Neural cell (in vitro differentiated cells): ENCODE measurements at regions not wholly inside any gene's neighbourhood (a gene's known extent, or its start where the extent isn't known, plus 50 kb on each side); places are given as distances from the start of the nearest gene placed in this dataset.

Experiments
- CTCF ChIP-seq: fragments of 450-650 bp; IDR thresholded peaks from 2 replicates; pipeline ENCODE4 v1.5.1; 2014; ENCODE audit warnings: antibody characterized with exemption, mild to moderate bottlenecking, moderate library complexity; ENCODE audit not compliant: poor library complexity, severe bottlenecking
- EP300 ChIP-seq: fragments of 450-650 bp; conservative IDR thresholded peaks from 2 replicates; pipeline ENCODE4 v1.6.1; 2014; ENCODE audit warnings: antibody characterized with exemption, mild to moderate bottlenecking, moderate library complexity; ENCODE audit not compliant: poor library complexity, severe bottlenecking
- EZH2 ChIP-seq: fragments of 200-600, 300-800 bp; shearing (Covaris generic), sonication (generic); IDR thresholded peaks from 2 replicates; pipeline ENCODE4 v1.6.1; 2014; ENCODE audit warnings: antibody characterized with exemption, low read length, borderline replicate concordance, mild to moderate bottlenecking; ENCODE audit not compliant: insufficient read depth, poor library complexity, severe bottlenecking
- POLR2AphosphoS5 ChIP-seq: IDR thresholded peaks from 2 replicates; pipeline ENCODE4 v1.6.1; 2012
- RAD21 ChIP-seq: fragments of 450-650 bp; conservative IDR thresholded peaks from 2 replicates; pipeline ENCODE4 v1.6.1; 2014; ENCODE audit warnings: antibody characterized with exemption, mild to moderate bottlenecking, moderate library complexity
- REST ChIP-seq: IDR thresholded peaks from 2 replicates; pipeline ENCODE4 v1.6.1; 2012; ENCODE audit warnings: borderline replicate concordance
- SMC3 ChIP-seq: fragments of 450-650 bp; conservative IDR thresholded peaks from 2 replicates; pipeline ENCODE4 v1.6.1; 2014; ENCODE audit warnings: antibody characterized with exemption, mild to moderate bottlenecking, moderate library complexity; ENCODE audit not compliant: poor library complexity
- TAF1 ChIP-seq: IDR thresholded peaks from 2 replicates; pipeline ENCODE4 v1.6.1; 2012; ENCODE audit warnings: low read depth

- TF ChIP-seq EZH2, result no peak
- TF ChIP-seq CTCF, result no peak
- TF ChIP-seq POLR2AphosphoS5, result no peak
- TF ChIP-seq TAF1, result no peak
- no peak for TF ChIP-seq REST
- no peak for TF ChIP-seq SMC3
- TF ChIP-seq EP300, result no peak
- no peak for TF ChIP-seq RAD21
Observed at GRCh38 chr13:76164290-76164689, 528.2 kb downstream of the LMO7 start.
